HUES6 (cell line): ENCODE measurements at regions not wholly inside any gene's neighbourhood (a gene's known extent, or its start where the extent isn't known, plus 50 kb on each side); places are given as distances from the start of the nearest gene placed in this dataset.

ENCODE experiments used
- H3K27ac ChIP-seq: 2 replicates; pipeline ENCODE4 v1.7.0; 2013; ENCODE audit warnings: low read depth, mild to moderate bottlenecking, low read length, inconsistent platforms
- H3K27me3 ChIP-seq: 2 replicates; pipeline ENCODE4 v1.6.1; 2013; ENCODE audit warnings: low read length; ENCODE audit not compliant: control insufficient read depth, insufficient read depth
- H3K36me3 ChIP-seq: 2 replicates; pipeline ENCODE4 v1.6.1; 2013; ENCODE audit warnings: low read length; ENCODE audit not compliant: control insufficient read depth, insufficient read depth
- H3K4me1 ChIP-seq: 2 replicates; pipeline ENCODE4 v1.6.1; 2013; ENCODE audit warnings: low read length; ENCODE audit not compliant: control insufficient read depth, insufficient read depth
- H3K4me3 ChIP-seq: 2 replicates; pipeline ENCODE4 v1.5.1; 2013; ENCODE audit warnings: low read depth, low read length
- H3K9ac ChIP-seq: one replicate; pipeline ENCODE4 v1.6.1; 2013; ENCODE audit warnings: mild to moderate bottlenecking, low read length
- H3K9me3 ChIP-seq: 2 replicates; pipeline ENCODE4 v1.6.1; 2013; ENCODE audit warnings: low read depth, low read length; ENCODE audit not compliant: control insufficient read depth, insufficient read depth

DNA sequence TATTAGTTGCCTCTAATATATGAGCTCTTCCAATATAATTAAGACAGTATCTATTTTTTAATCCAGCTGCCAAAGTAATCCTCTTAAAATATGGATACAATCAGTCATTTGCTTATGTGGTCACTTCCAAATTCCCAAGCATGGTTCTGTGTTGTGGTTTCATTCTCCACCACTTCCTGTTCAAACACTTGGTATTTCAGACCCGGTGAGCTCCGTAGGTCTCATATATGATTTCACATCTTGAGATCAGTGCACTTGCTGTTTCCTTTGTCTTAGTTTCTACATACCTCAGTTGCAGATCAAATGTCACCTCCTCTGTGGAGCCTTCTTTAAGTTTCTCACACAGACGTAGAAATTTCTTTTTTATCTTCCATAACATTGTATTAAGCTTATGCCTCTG, 254.2 kb downstream of the KCNS3 start:
- H3K4me3 ChIP-seq, result no peak overlapping the region
- no peaks in the 10 kb centered on the region for H3K9me3 ChIP-seq
- H3K36me3 ChIP-seq, result no peaks in the 10 kb centered on the region
- H3K27ac ChIP-seq, result no peak overlapping the region
- H3K4me1 ChIP-seq, result no peaks in the 10 kb centered on the region
- H3K27me3 ChIP-seq, result no peaks in the 10 kb centered on the region; the same call in 1 of the 2 replicates
- H3K9ac ChIP-seq, result no peak overlapping the region

DNA sequence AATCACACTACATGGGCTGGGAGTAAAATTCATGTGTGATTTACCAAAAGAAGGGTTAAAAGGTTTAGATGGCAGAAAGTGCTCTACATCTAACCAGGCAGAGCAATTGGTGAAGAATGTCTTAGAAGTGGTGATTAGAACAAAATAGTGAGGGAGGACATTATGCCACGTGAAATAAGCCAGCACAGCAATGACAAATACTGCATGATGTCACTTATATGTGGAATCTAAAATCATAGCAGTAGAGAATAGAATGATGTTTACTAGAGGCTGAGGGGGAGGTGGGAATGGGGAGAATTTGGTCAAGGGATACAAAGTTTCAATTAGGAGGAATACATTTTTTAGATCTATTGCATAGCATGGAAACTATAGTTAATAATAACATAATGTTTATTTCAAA, 253.3 kb downstream of the KCNS3 start:
- H3K36me3 ChIP-seq, result no peaks in the 10 kb centered on the region
- no peak overlapping the region for H3K4me3 ChIP-seq
- H3K27ac ChIP-seq, result no peak overlapping the region
- H3K27me3 ChIP-seq, result no peaks in the 10 kb centered on the region; the same call in 1 of the 2 replicates
- H3K9me3 ChIP-seq, result no peaks in the 10 kb centered on the region
- H3K4me1 ChIP-seq, result no peaks in the 10 kb centered on the region
- H3K9ac ChIP-seq, result no peak overlapping the region

DNA sequence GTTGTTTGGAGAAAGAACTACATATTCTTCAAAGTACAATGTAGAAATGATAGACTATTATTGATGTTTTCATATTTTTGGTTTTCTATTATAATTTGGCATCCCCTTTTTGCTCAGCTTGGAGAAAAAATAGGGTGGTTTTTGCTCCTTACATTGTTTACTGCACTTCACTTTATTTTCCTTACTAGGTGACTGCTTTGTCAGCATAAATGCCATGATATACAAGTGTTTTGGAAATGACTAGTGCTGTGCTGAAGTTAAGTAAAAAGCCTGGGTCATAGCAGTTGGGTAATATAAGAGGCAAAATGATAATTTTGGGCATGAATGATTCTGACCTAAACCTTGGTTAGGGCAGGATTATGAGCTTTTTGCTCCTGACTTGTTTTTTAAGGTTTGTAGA, 250.9 kb downstream of the KCNS3 start:
- no peaks in the 10 kb centered on the region for H3K4me1 ChIP-seq
- H3K27me3 ChIP-seq, result no peaks in the 10 kb centered on the region
- H3K36me3 ChIP-seq, result no peaks in the 10 kb centered on the region
- no peak overlapping the region for H3K4me3 ChIP-seq
- H3K9ac ChIP-seq, result no peak overlapping the region
- H3K27ac ChIP-seq, result no peak overlapping the region
- no peaks in the 10 kb centered on the region for H3K9me3 ChIP-seq

DNA sequence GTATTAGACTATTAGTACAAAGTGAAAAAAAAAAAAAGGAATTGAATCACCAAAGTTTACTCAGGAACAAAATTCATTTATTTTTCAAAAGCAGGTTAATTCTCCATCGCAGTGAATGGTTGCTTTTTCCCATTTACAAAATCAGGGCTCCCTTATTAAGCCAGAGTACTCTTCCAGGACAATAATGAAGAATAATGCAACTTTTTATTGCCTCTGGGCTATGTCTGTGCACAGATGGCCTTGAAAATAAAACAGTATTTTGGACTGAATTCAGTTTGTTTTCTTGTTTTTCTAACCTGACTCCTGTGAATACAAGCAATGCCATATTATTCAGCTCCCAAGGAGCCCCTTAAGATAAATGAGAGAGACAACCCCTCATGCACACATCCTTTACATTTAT, 246.8 kb downstream of the KCNS3 start:
- no peaks in the 10 kb centered on the region for H3K27me3 ChIP-seq
- H3K4me3 ChIP-seq, result no peak overlapping the region
- H3K36me3 ChIP-seq, result no peaks in the 10 kb centered on the region
- H3K27ac ChIP-seq, result no peak overlapping the region
- H3K4me1 ChIP-seq, result no peaks in the 10 kb centered on the region
- no peak overlapping the region for H3K9ac ChIP-seq
- H3K9me3 ChIP-seq, result no peaks in the 10 kb centered on the region

DNA sequence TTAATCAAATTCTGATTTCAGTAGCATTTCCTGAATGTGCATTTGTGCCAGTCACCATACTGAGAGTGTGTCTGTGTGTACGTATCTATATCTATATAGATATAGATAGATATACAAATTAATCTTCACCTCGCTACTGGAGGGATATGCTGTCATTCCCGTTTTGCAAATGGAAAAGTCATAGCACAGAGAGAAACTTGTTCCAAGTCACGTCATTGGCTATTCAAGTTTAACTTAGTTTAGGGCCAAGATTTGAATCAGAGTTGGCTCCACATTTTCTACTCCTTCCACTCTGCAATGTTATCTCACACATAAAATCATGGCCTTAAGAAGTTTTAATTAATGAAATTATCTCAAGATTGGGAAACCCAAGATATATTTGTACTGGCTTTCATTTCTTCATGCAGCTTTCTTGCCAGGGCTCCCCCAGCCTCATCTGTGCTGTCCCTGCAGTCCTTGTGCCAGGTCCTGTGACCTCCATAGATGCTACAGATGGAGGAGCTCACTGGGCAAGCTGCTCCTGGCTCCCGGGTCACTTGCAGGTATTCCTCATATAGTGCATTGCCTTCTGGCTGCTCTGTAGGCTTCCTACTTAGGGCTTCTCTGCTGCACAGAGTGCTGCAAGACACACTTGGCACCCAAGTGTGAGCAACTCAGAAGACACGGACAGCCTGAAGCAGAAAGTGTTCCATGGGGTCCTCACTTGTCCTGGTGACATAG, 245.8 kb downstream of the KCNS3 start:
- Histone ChIP-seq H3K9ac (no peak overlapping the region), H3K27me3 (no peaks in the 10 kb centered on the region), H3K4me3 (no peak overlapping the region), H3K4me1 (no peaks in the 10 kb centered on the region), H3K27ac (no peak overlapping the region), H3K9me3 (no peaks in the 10 kb centered on the region), H3K36me3 (no peaks in the 10 kb centered on the region)

DNA sequence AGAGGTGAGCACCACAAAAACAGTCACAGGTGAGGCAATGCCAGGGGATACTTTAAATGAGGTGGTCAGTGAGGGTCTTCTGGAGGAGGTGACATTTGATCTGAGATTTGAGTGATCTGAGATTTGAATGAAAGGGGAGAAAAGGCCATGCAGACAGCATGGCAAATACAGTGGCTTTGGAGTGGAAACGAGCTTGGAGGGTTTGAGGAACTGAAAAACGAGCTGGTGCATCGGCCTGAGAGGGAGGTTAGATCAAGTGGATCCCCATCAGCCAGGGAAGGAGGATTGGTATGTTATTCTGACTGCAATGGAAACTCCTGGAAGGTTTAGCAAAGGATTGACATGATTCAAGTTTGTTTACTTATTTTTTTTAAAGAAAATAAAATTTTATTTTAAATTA, 245.1 kb downstream of the KCNS3 start:
- no peak overlapping the region for H3K9ac ChIP-seq
- no peaks in the 10 kb centered on the region for H3K9me3 ChIP-seq
- H3K27ac ChIP-seq, result no peak overlapping the region
- no peaks in the 10 kb centered on the region for H3K4me1 ChIP-seq
- no peak overlapping the region for H3K4me3 ChIP-seq
- no peaks in the 10 kb centered on the region for H3K27me3 ChIP-seq
- no peaks in the 10 kb centered on the region for H3K36me3 ChIP-seq

DNA sequence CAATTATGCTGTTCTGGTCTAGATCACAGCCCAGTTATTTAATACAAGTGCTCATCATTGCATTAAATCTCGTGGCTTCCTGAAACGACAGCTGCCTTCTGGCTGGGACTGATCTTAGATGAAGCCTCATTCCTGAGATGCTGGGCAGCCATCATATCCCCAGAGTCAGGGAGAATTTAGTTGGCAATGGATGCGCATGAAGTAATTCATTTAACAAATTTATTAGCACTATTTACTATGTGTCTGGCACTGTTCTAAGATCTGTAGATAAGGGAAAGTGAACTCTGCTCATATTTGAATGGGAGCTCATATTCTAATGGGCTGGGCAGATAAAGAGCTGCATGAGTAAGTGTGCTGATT, 244.7 kb downstream of the KCNS3 start:
- Histone ChIP-seq H3K9ac (no peak overlapping the region), H3K9me3 (no peaks in the 10 kb centered on the region), H3K27me3 (no peaks in the 10 kb centered on the region), H3K27ac (no peak overlapping the region), H3K4me3 (no peak overlapping the region), H3K36me3 (no peaks in the 10 kb centered on the region), H3K4me1 (no peaks in the 10 kb centered on the region)

DNA sequence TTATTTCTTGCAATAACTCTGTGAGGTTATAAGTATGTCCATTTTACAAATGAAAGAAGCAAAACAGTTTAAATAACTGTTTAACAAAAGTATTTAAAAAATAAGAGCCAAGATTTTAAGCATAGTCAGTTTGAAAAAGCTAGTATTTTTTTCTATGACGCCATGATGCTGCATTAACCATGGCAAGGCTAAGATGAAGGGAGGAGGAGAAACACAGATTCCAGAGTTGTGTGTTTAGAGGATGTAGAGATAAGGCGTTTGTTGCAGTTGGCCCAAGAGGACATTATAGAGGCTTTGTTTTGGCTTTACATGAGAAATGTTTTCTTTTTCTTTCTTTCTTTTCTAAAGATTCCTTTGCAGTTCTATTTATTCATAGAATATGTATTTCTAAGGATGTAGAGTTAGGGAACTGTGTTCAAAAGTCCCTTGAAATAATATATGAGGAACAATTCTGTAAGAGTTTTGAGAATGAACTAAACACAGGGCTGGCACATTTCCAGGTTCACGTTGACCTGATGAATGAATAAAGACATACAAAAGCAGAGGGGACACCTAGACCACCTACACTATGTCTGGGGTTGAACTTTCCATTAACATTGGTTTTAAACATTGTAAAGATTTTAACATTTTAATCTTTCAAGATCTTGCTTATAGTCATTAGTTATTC, 244.2 kb downstream of the KCNS3 start:
- H3K27me3 ChIP-seq, result no peaks in the 10 kb centered on the region
- H3K9me3 ChIP-seq, result no peaks in the 10 kb centered on the region
- no peak overlapping the region for H3K9ac ChIP-seq
- no peak overlapping the region for H3K4me3 ChIP-seq
- no peak overlapping the region for H3K27ac ChIP-seq
- H3K36me3 ChIP-seq, result no peaks in the 10 kb centered on the region
- no peaks in the 10 kb centered on the region for H3K4me1 ChIP-seq

DNA sequence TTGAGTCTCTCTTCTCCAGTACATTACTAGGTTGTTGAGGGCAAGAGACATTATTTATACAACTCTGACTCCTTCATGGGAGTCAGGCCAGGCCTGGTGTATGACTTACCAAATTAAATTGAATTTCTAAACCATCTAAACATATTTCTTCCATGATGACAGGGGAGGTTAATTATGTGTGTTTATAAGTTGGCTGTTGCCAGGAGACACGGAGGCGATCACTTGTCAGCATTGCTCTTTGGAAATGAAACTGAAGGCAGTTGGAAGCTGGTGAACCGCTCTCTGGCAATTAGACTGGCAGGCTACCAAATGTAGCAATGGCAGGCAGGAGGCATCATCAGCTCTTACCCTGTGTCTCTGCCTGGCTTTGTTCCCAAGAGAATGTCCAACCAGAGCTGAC, 241.4 kb downstream of the KCNS3 start:
- H3K27ac ChIP-seq, result no peak overlapping the region
- no peak overlapping the region for H3K9ac ChIP-seq
- H3K9me3 ChIP-seq, result no peaks in the 10 kb centered on the region; the same call in 1 of the 2 replicates
- H3K4me3 ChIP-seq, result no peak overlapping the region
- no peaks in the 10 kb centered on the region for H3K36me3 ChIP-seq
- no peaks in the 10 kb centered on the region for H3K27me3 ChIP-seq
- no peaks in the 10 kb centered on the region for H3K4me1 ChIP-seq

DNA sequence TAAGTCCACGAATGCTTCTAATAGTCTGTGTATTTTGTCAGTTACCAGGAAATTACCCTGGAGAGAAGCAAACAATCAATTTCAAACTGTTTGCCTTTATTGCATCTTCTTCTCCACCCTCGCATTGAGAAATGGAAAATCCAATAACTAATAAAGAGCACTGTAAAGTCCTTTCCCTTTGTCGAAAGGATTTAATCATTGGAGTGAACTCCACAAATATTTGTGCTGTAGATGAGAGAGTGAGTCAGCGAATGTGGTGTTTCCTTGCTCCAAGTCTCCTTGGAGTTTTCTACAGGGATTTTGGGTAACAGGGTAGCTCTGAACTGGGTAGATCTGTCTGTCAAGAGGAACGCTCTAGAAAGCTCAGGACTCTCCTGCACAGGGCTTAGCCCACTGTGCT, 240.2 kb downstream of the KCNS3 start:
- Histone ChIP-seq H3K4me3 (no peak overlapping the region), H3K9ac (no peak overlapping the region), H3K27me3 (no peaks in the 10 kb centered on the region), H3K9me3 (no peaks in the 10 kb centered on the region; the same call in 1 of the 2 replicates), H3K4me1 (no peaks in the 10 kb centered on the region), H3K27ac (no peak overlapping the region), H3K36me3 (no peaks in the 10 kb centered on the region)

DNA sequence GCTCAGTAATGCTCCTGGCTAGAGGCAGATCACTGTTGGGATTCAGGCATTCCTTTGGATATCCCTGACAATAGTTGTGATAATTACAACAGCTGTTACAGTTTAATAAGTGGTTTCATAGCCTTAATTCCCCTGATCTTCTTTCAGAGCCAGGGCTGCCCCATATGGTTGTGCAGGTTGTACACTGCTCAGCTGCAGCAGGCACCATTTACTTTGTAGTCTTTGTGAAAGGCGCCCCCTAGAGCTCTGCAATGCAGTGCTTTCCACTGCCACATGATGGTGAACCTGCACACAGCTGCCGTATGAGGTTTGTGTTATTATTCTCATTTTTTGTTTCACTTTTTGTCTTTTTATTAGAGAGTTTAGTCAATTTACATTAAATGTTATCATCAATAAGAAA, 239.1 kb downstream of the KCNS3 start:
- no peak overlapping the region for H3K9ac ChIP-seq
- H3K4me1 ChIP-seq, result no peaks in the 10 kb centered on the region
- no peaks in the 10 kb centered on the region for H3K27me3 ChIP-seq
- H3K27ac ChIP-seq, result no peak overlapping the region
- H3K9me3 ChIP-seq, result no peaks in the 10 kb centered on the region; the same call in 1 of the 2 replicates
- H3K36me3 ChIP-seq, result no peaks in the 10 kb centered on the region
- no peak overlapping the region for H3K4me3 ChIP-seq
